ENCODE measurements at regions not wholly inside any gene's neighbourhood (a gene's known extent, or its start where the extent isn't known, plus 50 kb on each side); places are given as distances from the start of the nearest gene placed in this dataset.

DNA sequence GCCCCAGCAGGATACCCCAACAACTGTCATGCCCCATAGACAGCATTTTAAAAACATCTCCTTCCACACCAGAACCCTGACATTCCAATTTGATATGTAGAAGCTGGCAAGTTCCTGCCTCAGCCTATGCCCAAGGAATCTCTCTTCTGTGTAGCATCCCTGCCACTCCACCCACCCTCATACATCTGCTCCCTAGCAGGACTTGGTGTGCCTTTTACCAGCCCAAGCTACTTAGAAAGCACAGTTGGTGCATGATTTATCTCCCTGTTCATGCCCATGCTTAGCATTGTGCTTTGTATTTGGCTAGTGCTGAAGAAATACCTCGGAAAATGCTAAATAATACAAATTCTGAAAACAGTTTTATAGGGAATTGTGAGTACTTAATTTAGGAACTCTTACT, 236.9 kb upstream of the HES1 start:
- Histone ChIP-seq H3K9me3 (ENCODE audit: control insufficient read depth in 2 of 3, low read length in 3 of 3) (no peaks in the 10 kb centered on the region), H3K27me3 (ENCODE audit: control insufficient read depth in 2 of 2, insufficient read depth in 2 of 2, low read length in 2 of 2) (no peaks in the 10 kb centered on the region), H3K36me3 (ENCODE audit: control insufficient read depth in 2 of 3, insufficient read depth in 3 of 3, low read length in 3 of 3) (no peaks in the 10 kb centered on the region), H3K4me1 (ENCODE audit: control insufficient read depth in 2 of 2, insufficient read depth in 2 of 2, low read length in 2 of 2) (no peaks in the 10 kb centered on the region), H3K27ac (ENCODE audit: low read depth, low read length) (no peak overlapping the region), H3K4me3 (ENCODE audit: low read length) (no peak overlapping the region)
- no peak overlapping the region for H3K4me3 Mint-ChIP-seq
- peaks cover 0 to 12% (median 2%) of the 10 kb centered on the region in 5 donors for H3K27me3 Mint-ChIP-seq
- no peak for ATAC-seq
- no peak overlapping the region for H3K27ac Mint-ChIP-seq
- peaks cover 0 to 2% (median 0%) of the 10 kb centered on the region in 11 donors for H3K9me3 Mint-ChIP-seq
- POLR2A ChIA-PET, result no interaction called here
- no peaks in the 10 kb centered on the region for H3K36me3 Mint-ChIP-seq
- no peak for DNase-seq
- CTCF ChIA-PET, result no interaction called here
- intact Hi-C loops (cut with micrococcal nuclease), result no loop called here
- H3K4me1 Mint-ChIP-seq, result peaks cover 0 to 5% (median 2%) of the 10 kb centered on the region in 7 donors

DNA sequence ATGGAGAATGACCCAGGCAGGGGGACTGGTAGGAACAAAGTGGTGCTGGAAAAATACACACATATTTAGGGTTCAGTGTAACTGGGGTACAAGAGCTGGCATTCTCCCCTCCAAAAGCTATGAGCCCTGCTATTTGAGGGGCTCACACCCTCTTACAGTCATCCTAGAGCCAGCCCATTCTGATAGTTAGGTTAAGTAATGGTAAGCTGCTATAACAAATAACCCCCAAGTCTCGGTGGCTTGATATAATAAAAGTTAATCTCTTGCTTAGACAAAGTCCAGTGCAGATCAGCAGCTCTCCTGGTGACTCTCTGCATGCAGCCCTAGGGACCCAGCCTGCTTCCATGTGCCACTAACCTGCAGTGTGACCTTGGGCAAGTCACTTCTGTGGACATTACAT, 234.9 kb upstream of the HES1 start:
- Histone ChIP-seq H3K27me3 (ENCODE audit: control insufficient read depth in 2 of 2, insufficient read depth in 2 of 2, low read length in 2 of 2) (no peaks in the 10 kb centered on the region), H3K4me3 (ENCODE audit: low read length) (no peak overlapping the region), H3K9me3 (ENCODE audit: control insufficient read depth in 2 of 3, low read length in 3 of 3) (no peaks in the 10 kb centered on the region), H3K27ac (ENCODE audit: low read depth, low read length) (no peak overlapping the region), H3K4me1 (ENCODE audit: control insufficient read depth in 2 of 2, insufficient read depth in 2 of 2, low read length in 2 of 2) (no peaks in the 10 kb centered on the region), H3K36me3 (ENCODE audit: control insufficient read depth in 2 of 3, insufficient read depth in 3 of 3, low read length in 3 of 3) (no peaks in the 10 kb centered on the region)
- DNase-seq (no peak), ATAC-seq (no peak)
- intact Hi-C loops (cut with micrococcal nuclease), result no loop called here
- Mint-ChIP-seq H3K27me3 (peaks cover 0 to 14% (median 7%) of the 10 kb centered on the region in 5 donors), H3K4me1 (peaks cover 0 to 5% (median 2%) of the 10 kb centered on the region in 7 donors), H3K4me3 (no peak overlapping the region), H3K27ac (no peak overlapping the region), H3K9me3 (peaks cover 0 to 2% (median 0%) of the 10 kb centered on the region in 11 donors), H3K36me3 (no peaks in the 10 kb centered on the region)
- POLR2A ChIA-PET, result no interaction called here
- CTCF ChIA-PET, result no interaction called here

DNA sequence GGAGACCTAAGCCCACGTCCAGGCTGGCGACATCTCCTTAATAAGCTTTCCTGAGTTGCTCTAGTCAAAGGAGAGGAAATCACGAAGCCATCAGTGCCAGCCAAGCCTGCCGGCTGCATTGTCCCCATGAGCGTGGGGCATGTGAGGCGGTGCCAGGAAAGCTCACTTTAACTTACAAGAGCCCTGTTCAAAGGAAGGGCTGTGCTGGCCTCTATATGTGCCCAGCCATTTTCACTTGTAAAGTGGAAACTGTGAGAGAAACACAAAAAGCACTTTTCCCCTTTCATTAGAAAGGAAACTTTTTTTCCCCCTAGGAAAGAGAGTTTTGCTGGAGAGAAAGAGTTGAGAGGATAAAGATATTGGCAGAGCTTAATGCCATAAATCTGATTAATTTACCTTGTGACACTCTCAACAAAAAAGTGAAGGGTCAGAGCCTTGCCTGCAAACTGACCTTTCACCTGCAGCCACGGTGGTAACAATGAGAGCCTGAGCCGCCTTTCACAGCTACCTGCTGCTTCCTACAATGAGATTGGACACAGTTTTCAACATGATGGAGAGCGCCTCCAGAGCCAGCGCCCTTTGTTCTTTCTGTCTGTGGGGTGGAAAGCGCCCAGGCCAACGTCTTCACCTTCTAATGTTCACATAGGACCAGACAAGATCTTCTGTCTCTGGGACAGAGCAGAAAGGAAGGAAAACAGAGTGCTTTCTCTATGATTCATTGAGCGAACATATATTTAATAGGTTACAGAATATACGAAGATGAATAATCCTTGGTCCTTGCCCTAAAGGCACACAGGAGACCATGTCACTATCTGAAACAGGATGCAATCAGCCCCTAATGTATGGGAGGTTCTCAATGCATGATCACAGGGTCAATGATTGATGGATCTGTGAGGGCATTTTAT, 233.1 kb upstream of the HES1 start:
- ChIA-PET POLR2A (no interaction called here), CTCF (no interaction called here)
- intact Hi-C loops (cut with micrococcal nuclease), result no loop called here
- no peaks in the 10 kb centered on the region for H3K9me3 ChIP-seq (ENCODE audit: control insufficient read depth in 2 of 3, low read length in 3 of 3)
- H3K4me3 Mint-ChIP-seq, result no peak overlapping the region
- no peaks in the 10 kb centered on the region for H3K4me1 ChIP-seq (ENCODE audit: control insufficient read depth in 2 of 2, insufficient read depth in 2 of 2, low read length in 2 of 2)
- H3K36me3 Mint-ChIP-seq, result peaks cover 0 to 3% (median 0%) of the 10 kb centered on the region in 5 donors
- H3K4me1 Mint-ChIP-seq, result peaks cover 0 to 8% (median under 1%) of the 10 kb centered on the region in 7 donors
- H3K4me3 ChIP-seq (ENCODE audit: low read length), result no peak overlapping the region
- H3K36me3 ChIP-seq (ENCODE audit: control insufficient read depth in 2 of 3, insufficient read depth in 3 of 3, low read length in 3 of 3), result no peaks in the 10 kb centered on the region
- no peak for DNase-seq
- no peak overlapping the region for H3K27ac ChIP-seq (ENCODE audit: low read depth, low read length)
- H3K9me3 Mint-ChIP-seq, result peaks cover 0 to 7% (median 0%) of the 10 kb centered on the region in 11 donors
- no peaks in the 10 kb centered on the region for H3K27me3 ChIP-seq (ENCODE audit: control insufficient read depth in 2 of 2, insufficient read depth in 2 of 2, low read length in 2 of 2)
- H3K27ac Mint-ChIP-seq, result no peak overlapping the region
- H3K27me3 Mint-ChIP-seq, result peaks cover 0 to 12% (median 7%) of the 10 kb centered on the region in 5 donors
- ATAC-seq, result no peak

DNA sequence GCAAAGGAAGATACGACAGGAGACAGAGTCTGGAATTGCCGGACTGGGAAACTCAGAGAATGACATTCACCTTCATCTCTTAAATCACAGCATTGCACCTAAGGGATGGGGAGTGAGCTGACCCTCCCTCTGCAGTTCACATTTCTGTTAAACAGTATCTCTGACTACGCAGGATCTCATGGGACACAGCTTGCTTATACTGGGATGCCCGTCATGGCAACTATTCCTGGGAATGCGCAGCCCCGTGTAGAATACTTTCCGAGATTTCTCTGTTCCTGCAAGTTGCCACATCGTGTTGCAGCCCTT, 232.5 kb upstream of the HES1 start:
- intact Hi-C loops (cut with micrococcal nuclease), result no loop called here
- ChIA-PET POLR2A (no interaction called here), CTCF (no interaction called here)
- Mint-ChIP-seq H3K4me1 (peaks cover 0 to 8% (median 0%) of the 10 kb centered on the region in 7 donors), H3K9me3 (peaks cover 0 to 11% (median 4%) of the 10 kb centered on the region in 11 donors), H3K27me3 (peaks cover 0 to 12% (median 7%) of the 10 kb centered on the region in 5 donors), H3K4me3 (no peak overlapping the region), H3K36me3 (peaks cover 0 to 5% (median 3%) of the 10 kb centered on the region in 5 donors), H3K27ac (no peak overlapping the region)
- no peak overlapping the region for H3K27ac ChIP-seq (ENCODE audit: low read depth, low read length)
- no peaks in the 10 kb centered on the region for H3K4me1 ChIP-seq (ENCODE audit: control insufficient read depth in 2 of 2, insufficient read depth in 2 of 2, low read length in 2 of 2)
- DNase-seq (no peak), ATAC-seq (no peak)
- H3K27me3 ChIP-seq (ENCODE audit: control insufficient read depth in 2 of 2, insufficient read depth in 2 of 2, low read length in 2 of 2), result no peaks in the 10 kb centered on the region
- no peak overlapping the region for H3K4me3 ChIP-seq (ENCODE audit: low read length)
- H3K9me3 ChIP-seq (ENCODE audit: control insufficient read depth in 2 of 3, low read length in 3 of 3), result no peaks in the 10 kb centered on the region
- no peaks in the 10 kb centered on the region for H3K36me3 ChIP-seq (ENCODE audit: control insufficient read depth in 2 of 3, insufficient read depth in 3 of 3, low read length in 3 of 3)

DNA sequence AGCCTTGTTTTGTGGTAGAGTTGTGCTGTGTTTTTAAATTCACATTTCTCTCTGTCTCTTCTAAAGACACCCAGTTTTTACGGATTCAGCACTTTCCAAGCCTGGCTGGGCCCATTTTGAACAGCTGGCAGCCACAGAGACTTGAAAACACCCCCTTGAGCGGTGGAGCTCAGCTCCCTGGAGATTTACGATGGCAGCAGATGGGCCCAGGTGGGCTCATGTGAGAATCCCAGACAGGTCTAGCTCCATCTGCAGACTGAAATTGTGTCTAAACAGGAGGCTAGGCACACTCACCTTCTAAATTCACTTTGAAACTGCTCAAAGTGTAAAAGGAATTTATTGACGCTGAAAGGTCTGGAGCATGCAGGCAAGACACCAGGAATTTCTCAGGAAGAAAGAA, 232.0 kb upstream of the HES1 start:
- DNase-seq (no peak), ATAC-seq (no peak)
- Histone ChIP-seq H3K9me3 (ENCODE audit: control insufficient read depth in 2 of 3, low read length in 3 of 3) (no peaks in the 10 kb centered on the region), H3K27me3 (ENCODE audit: control insufficient read depth in 2 of 2, insufficient read depth in 2 of 2, low read length in 2 of 2) (no peaks in the 10 kb centered on the region), H3K36me3 (ENCODE audit: control insufficient read depth in 2 of 3, insufficient read depth in 3 of 3, low read length in 3 of 3) (no peaks in the 10 kb centered on the region), H3K27ac (ENCODE audit: low read depth, low read length) (no peak overlapping the region), H3K4me3 (ENCODE audit: low read length) (no peak overlapping the region), H3K4me1 (ENCODE audit: control insufficient read depth in 2 of 2, insufficient read depth in 2 of 2, low read length in 2 of 2) (no peaks in the 10 kb centered on the region)
- POLR2A ChIA-PET, result no interaction called here
- peaks cover 0 to 8% (median 0%) of the 10 kb centered on the region in 7 donors for H3K4me1 Mint-ChIP-seq
- no peak overlapping the region for H3K27ac Mint-ChIP-seq
- H3K4me3 Mint-ChIP-seq, result no peak overlapping the region
- CTCF ChIA-PET, result no interaction called here
- H3K27me3 Mint-ChIP-seq, result peaks cover 0 to 12% (median 7%) of the 10 kb centered on the region in 5 donors
- H3K9me3 Mint-ChIP-seq, result peaks cover 0 to 14% (median 4%) of the 10 kb centered on the region in 11 donors
- peaks cover 0 to 8% (median 3%) of the 10 kb centered on the region in 5 donors for H3K36me3 Mint-ChIP-seq
- intact Hi-C loops (cut with micrococcal nuclease), result no loop called here

DNA sequence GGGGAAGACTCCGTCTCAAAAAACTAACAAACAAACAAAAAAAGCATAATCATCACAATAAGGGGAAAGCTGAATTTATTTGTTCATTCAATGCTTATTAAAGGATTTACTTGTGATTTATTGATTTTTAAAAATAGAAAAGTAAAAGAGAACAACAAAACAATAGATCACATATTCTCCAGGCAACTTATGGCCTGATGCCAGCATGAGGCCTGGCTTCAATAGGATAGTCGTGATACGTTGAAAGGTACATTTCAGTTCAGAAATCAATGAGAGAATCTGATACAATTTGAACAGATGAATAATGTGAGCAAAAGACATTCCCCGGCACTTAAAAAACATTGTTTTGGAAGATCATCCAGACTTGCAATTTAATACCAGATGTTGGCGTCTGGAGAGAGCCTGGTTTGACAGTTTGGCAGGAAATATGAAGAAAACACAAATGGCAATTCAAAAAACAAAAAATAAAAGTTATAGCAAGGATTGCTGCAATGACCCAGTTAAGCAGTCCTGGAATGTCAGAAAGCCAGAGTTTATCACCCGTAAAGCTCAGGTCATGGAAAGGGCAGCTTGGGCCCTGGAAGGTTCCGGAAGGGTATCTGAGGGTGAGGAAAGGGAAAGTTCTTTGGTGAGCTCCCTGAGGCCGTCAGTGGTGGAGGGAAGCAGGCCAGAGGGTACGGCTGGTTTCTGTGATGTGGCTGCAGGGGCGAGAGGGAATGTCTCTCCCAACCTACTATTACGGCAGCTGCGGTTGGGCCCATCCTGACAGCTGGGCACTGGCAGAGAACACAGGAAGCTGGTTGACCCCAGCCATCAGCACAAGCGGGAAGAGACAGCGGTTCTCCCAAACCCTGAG, 230.2 kb upstream of the HES1 start:
- ChIA-PET CTCF (no interaction called here), POLR2A (no interaction called here)
- peaks cover 6 to 18% (median 12%) of the 10 kb centered on the region in 7 donors for H3K4me1 Mint-ChIP-seq
- Histone ChIP-seq H3K4me1 (ENCODE audit: control insufficient read depth in 2 of 2, insufficient read depth in 2 of 2, low read length in 2 of 2) (peaks cover 2 to 6% of the 10 kb centered on the region in 2 donors), H3K27me3 (ENCODE audit: control insufficient read depth in 2 of 2, insufficient read depth in 2 of 2, low read length in 2 of 2) (no peaks in the 10 kb centered on the region), H3K36me3 (ENCODE audit: control insufficient read depth in 2 of 3, insufficient read depth in 3 of 3, low read length in 3 of 3) (no peaks in the 10 kb centered on the region), H3K9me3 (ENCODE audit: control insufficient read depth in 2 of 3, low read length in 3 of 3) (no peaks in the 10 kb centered on the region), H3K4me3 (ENCODE audit: low read length) (no peak overlapping the region), H3K27ac (ENCODE audit: low read depth, low read length) (no peak overlapping the region)
- H3K9me3 Mint-ChIP-seq, result peaks cover 0 to 14% (median 4%) of the 10 kb centered on the region in 11 donors
- peaks cover 0 to 12% (median 3%) of the 10 kb centered on the region in 5 donors for H3K27me3 Mint-ChIP-seq
- H3K36me3 Mint-ChIP-seq, result peaks cover 0 to 8% (median 3%) of the 10 kb centered on the region in 5 donors
- DNase-seq, result no peak
- H3K4me3 Mint-ChIP-seq, result no peak overlapping the region
- H3K27ac Mint-ChIP-seq, result no peak overlapping the region
- intact Hi-C loops (cut with micrococcal nuclease), result no loop called here
- ATAC-seq, result no peak
